Activated CD4-positive, alpha-beta T cell treated with anti-CD3 and anti-CD28 coated beads, Interleukin-2, Interleukin-4, amounts not matched to agents 100 ng/mL and 50 ng/mL, durations not matched to agents 16 hours and 8 hours (primary cell): ENCODE measurements at regions not wholly inside any gene's neighbourhood (a gene's known extent, or its start where the extent isn't known, plus 50 kb on each side); places are given as distances from the start of the nearest gene placed in this dataset.
"Not testable (repeated sequence)": the region's sequence is repeated elsewhere in the genome, so short reads cannot be mapped to it uniquely, and the experiment has no call there.

Experiments used
- DNase-seq: peaks from one replicate; pipeline ENCODE4 v3.0.0-alpha.2; 2020; ENCODE audit warnings: low spot score

DNA sequence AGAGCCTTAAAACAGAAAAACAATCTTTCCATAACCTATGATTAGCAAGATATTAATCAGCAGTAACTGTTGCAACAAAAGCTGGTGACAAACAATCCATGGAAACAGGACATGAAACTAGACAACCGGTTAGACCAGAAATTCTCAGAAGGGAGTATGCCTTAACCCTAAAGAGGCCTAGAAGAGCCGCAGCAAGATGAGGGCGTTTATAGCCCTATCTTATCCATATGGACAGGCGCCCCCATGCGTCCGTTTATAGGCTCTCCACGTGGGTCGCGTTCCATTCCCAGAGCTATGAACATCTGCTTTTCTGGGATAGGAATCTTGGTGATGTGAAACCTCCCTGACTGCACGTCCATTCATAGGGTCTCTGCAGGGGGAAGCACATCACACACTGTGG is 1662.7 kb upstream of the PABPC4L start:
- DNase-seq = not testable (repeated sequence)

DNA sequence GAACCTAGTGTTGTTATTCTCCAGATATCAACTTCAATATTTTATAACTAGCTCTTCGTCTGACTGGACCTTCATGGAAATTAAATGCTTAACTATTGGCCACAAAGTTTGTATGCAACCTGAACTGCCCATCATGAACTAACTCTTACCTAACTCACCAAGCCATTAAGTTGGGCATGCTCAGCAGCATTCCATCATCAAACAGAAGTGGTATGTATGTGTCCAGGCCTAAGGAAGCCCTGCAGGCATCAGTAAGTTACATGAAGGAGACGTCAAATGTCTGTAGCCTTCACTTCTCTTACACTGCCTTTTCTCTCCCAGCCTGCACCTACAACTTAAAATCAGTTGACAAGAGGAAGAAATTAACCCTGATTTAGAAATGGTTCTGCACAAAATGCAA is 1639.2 kb upstream of the PABPC4L start:
- DNase-seq = no peak

DNA sequence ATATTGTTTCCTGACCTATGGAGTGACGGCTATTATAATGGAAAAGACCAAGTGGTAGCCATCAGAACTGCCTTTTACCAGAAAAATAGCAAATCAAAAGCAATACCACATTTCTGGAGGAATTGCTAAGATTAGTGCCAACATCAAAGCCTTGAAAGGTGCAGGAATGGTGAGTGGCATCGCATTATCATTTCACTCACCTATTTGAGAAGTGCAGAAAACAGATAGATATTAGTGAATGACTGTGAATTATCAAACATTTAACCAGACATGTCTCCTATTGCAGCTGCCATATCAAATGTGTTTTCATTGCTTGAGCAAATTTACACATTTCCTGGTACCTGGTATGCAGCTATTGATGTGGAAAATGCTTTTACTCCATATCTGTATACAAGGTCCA is 1638.1 kb upstream of the PABPC4L start:
- no peak for DNase-seq

DNA sequence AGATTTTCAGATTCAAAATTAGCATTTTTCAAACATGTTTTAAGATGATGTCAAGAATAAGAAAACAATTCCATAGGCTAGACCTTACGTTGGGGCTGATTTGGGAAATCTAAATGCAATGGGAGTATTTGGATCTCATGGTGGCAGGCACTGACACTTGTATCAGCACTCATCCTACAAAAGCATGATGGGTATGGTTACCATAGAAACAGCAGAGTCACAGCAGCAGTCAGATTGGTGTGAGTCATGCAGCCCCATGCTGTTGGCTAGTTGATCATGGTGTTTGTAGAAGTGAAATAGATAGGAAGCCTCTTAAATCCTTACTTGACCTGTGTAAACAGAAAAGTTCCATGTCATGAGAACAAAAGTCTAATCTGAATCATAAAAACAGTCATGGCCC is 1637.3 kb upstream of the PABPC4L start:
- DNase-seq = no peak

- no peak for DNase-seq
Measured at GRCh38 chr4:135834471-135834870, 1632.9 kb upstream of the PABPC4L start.

DNA sequence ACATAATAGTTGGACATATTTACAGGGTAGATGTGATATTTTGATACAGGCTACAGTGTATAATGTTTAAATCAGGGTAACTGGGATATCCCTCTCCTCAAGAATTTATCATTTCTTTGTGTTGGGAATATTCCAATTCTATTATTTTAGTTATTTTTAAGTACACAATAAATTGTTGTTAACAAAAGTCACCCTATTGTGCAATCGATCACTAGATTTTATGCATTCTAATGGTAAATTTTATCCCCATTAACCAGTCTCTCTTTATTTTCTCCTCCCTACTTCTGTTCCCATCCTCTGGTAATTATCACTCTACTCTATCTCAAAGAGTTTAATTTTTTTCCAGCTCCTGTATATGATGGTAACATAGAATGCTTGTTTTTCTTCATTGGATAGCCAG is 1631.9 kb upstream of the PABPC4L start:
- DNase-seq = no peak

- no peak for DNase-seq
Measured at GRCh38 chr4:135824759-135825296, 1623.2 kb upstream of the PABPC4L start.

DNA sequence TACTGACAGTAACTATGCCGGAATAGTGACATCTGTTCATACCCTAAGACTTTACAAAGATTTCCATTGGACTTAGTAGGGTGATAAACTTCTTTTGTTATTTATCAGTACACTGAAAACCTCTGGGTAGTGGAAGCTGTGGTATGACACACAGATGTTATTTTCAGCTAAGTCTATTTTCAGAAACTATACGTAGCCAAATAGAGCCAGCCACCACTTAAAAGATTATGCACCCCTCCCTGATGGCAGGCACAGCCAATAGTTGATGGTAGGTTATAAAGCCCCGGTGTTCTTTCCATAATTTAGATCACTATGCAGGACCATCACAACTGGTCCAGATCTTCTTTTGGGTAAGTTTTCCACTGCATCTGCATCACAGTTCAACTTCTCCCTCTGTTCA is 1603.2 kb upstream of the PABPC4L start:
- DNase-seq = no peak

DNA sequence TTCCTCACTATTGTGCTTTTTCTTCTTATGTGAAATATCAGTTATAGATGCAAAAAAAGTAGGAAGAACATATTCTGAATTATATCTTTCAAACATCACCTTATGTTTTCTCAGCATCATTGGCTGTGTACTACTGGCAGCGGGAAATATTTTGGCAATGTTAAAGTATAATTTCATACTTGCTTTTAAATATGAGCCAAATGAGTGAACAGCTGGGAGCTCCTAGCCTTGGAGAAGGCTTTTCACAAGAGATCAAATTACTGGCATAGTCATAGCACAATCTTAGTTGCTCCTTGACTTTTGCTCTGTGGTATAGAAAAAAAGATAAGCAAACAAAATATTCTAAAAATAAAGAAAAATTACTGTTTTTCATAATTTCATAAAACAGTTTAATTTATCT is 1575.8 kb upstream of the PABPC4L start:
- no peak for DNase-seq

DNA sequence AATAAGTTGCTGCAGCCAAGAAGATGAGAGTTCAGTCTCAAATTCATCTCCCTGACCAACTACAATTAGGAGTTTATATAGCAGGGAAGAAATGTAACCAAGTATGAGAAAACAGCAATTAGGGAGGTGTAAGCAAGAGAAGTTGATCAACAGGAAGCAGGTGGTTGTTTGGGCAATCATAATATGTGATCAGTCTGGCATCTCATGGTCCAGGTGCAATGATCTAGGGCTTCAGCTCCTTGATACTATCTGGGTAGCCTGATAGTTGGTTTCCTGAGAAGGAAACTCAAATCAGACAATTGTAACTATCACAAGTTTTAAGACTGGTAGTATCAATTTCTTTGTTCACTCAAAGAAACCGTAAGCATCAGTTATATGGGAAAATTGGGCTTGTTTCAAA is 1574.3 kb upstream of the PABPC4L start:
- no peak for DNase-seq

DNA sequence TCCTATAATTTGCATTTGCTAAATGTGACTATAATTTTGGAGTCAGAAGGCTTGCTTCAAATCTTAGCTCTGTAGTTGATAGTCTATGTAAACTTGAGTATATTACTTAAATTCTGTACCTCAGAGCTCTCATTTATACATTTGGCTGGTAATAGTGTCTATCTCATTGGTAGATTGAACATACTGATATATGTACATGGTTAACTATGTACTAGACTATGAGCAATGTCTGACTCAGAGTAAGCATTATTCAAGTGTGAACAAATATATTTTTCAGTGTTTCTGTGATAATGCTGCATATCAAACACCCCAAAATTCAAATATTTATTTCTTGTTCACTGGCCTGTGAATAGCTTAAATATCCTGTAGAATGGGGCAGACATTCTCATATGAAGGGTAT is 1568.9 kb upstream of the PABPC4L start:
- no peak for DNase-seq

GRCh38 chr4:135744928-135745327 is 1543.3 kb upstream of the PABPC4L start:
- DNase-seq = no peak

DNA sequence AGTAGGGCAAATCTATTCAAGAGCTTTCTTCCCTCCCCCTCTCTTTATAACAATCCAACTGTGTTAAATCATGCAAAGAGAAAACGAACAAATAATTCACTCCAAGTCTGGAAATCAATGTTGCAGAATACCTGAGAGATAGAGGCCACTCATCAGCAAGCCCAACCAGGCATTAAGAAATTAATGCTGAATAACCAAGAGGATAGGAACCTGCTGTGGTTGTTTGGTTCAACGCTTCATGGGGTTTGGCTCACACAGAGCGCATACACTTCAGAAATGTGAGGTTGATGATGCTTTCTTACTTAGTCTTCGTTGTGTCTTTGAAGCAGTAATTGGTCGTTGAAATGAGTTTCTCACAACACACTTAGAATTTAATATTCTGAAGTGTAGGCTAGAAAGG is 1540.0 kb upstream of the PABPC4L start:
- no peak for DNase-seq

GRCh38 chr4:135739354-135739753 is 1537.8 kb upstream of the PABPC4L start:
- no peak for DNase-seq

GRCh38 chr4:135735512-135735911 is 1533.9 kb upstream of the PABPC4L start:
- DNase-seq = no peak

- DNase-seq = no peak
Measured at GRCh38 chr4:135732448-135732847, 1530.9 kb upstream of the PABPC4L start.

DNA sequence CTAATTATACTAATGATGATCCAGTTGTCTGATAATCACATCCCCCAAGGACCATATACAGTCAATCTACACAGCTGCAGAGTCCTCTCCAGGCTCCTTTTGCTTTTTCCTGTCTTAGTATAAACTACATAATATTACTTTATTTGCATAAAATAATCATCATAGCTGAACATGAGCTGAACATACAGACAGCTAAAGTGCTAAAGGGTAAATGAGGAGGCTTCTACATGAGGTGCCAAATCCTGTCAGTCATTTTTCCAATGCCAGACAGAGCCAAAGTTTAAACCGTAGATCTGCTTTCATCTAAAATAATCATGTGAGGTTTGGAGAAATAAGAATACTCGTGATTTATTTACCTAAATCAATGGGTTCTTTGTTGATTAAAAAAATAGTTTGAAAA is 1530.1 kb upstream of the PABPC4L start:
- no peak for DNase-seq

DNA sequence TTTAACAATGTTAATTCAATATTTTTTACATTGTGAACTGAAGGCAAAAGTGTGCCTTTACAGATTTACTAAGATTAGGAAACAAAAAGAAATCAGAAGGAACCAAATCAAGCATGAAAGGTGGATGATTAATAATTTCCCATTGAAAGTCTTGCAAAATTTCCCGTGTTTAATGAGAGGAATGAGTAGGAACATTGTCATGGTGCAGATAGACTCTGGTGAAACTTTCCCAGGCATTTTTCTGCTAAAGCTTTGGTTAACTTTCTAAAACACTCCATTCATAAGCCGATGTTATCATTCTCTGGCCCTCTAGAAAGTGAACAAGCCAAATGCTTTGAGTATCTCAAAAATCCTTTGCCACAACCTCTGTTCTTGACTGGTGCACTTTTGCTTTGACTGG is 1522.8 kb upstream of the PABPC4L start:
- no peak for DNase-seq

GRCh38 chr4:135718019-135718418 is 1516.4 kb upstream of the PABPC4L start:
- no peak for DNase-seq

- no peak for DNase-seq
Measured at GRCh38 chr4:135705343-135705742, 1503.8 kb upstream of the PABPC4L start.

DNA sequence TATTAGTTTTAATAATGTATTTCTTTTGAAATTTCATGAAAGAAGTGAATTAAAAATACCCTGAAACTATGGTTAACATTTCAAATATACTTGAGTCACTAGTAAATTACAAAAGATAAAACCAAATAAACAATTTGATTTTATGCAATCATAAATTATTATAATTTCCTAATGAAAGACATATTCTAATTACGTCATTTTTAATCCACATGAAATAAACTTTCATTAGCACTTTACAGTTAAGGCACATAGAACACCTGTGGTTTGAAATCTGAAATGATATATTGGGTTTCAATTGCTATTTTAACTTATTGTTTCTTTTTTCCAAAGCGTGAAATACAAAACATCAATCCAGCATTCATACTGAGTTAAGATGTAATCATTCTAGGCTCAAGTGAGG is 1492.5 kb upstream of the PABPC4L start:
- no peak for DNase-seq

GRCh38 chr4:135684001-135684400 is 1482.4 kb upstream of the PABPC4L start:
- no peak for DNase-seq

GRCh38 chr4:135672202-135672601 is 1470.6 kb upstream of the PABPC4L start:
- DNase-seq = no peak

DNA sequence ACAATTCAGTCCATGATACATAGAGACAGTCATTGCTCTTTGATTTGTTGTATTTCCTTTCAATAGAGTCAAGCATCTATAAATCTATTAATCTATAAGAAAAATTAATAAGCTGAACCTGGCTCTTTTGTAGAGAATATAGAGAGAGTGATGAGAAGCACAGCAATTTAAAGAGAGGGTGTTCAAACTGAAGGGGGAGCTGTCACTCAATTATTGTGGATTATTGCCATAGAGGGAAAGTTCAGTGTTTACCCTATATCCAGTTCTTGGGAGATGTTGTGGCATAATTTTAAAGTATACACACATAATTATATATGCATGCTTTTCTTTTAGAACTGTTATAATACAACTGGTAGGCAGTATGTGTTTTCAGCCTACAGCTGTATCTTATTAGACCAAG is 1469.0 kb upstream of the PABPC4L start:
- DNase-seq = no peak
